ENCODE measurements at regions not wholly inside any gene's neighbourhood (a gene's known extent, or its start where the extent isn't known, plus 50 kb on each side); places are given as distances from the start of the nearest gene placed in this dataset.

- TF ChIP-seq CTCF (conservative IDR thresholded peaks at IDR 0.05; ENCODE audit: low read depth, low read length): no peak
- no peak overlapping the region for H2AFZ ChIP-seq (ENCODE audit: low read depth)
- no peaks in the 10 kb centered on the region for H3K4me1 ChIP-seq (ENCODE audit: low read depth, poor library complexity, severe bottlenecking)
- H3K36me3 ChIP-seq (ENCODE audit: insufficient read depth): no peaks in the 10 kb centered on the region
- no peak overlapping the region for H3K4me2 ChIP-seq
- H3K9ac ChIP-seq: no peak overlapping the region
- H3K4me3 ChIP-seq (IDR thresholded peaks at IDR 0.05; ENCODE audit: insufficient read depth, low read depth, low read length): no peak overlapping the region
- no peak overlapping the region for H3K27ac ChIP-seq
- H4K20me1 ChIP-seq (ENCODE audit: insufficient read depth): no peaks in the 10 kb centered on the region
- no peaks in the 10 kb centered on the region for H3K27me3 ChIP-seq (ENCODE audit: insufficient read depth, low read depth)
- H3K79me2 ChIP-seq (ENCODE audit: insufficient read depth, low read depth): no peaks in the 10 kb centered on the region
Measured at GRCh38 chr13:57862879-57863278, 231.3 kb downstream of the PCDH17 start.

GRCh38 chr13:57865600-57866294 lies 234.2 kb downstream of the PCDH17 start:
- Histone ChIP-seq H2AFZ (ENCODE audit: low read depth) (no peak overlapping the region), H3K27me3 (ENCODE audit: insufficient read depth, low read depth) (no peaks in the 10 kb centered on the region), H3K79me2 (ENCODE audit: insufficient read depth, low read depth) (no peaks in the 10 kb centered on the region), H3K27ac (no peak overlapping the region), H4K20me1 (ENCODE audit: insufficient read depth) (no peaks in the 10 kb centered on the region), H3K9ac (no peak overlapping the region), H3K4me1 (ENCODE audit: low read depth, poor library complexity, severe bottlenecking) (no peaks in the 10 kb centered on the region), H3K4me3 (IDR thresholded peaks at IDR 0.05; ENCODE audit: insufficient read depth, low read depth, low read length) (no peak overlapping the region), H3K36me3 (ENCODE audit: insufficient read depth) (no peaks in the 10 kb centered on the region), H3K4me2 (no peak overlapping the region)
- no peak for TF ChIP-seq CTCF (conservative IDR thresholded peaks at IDR 0.05; ENCODE audit: low read depth, low read length)

GRCh38 chr13:57874530-57874929 lies 243.0 kb downstream of the PCDH17 start:
- Histone ChIP-seq H3K4me1 (ENCODE audit: low read depth, poor library complexity, severe bottlenecking) (no peaks in the 10 kb centered on the region), H3K9ac (no peak overlapping the region), H3K27ac (no peak overlapping the region), H2AFZ (ENCODE audit: low read depth) (no peak overlapping the region), H4K20me1 (ENCODE audit: insufficient read depth) (no peaks in the 10 kb centered on the region), H3K4me2 (no peak overlapping the region), H3K36me3 (ENCODE audit: insufficient read depth) (no peaks in the 10 kb centered on the region), H3K79me2 (ENCODE audit: insufficient read depth, low read depth) (no peaks in the 10 kb centered on the region), H3K27me3 (ENCODE audit: insufficient read depth, low read depth) (no peaks in the 10 kb centered on the region), H3K4me3 (IDR thresholded peaks at IDR 0.05; ENCODE audit: insufficient read depth, low read depth, low read length) (no peak overlapping the region)
- no peak for TF ChIP-seq CTCF (conservative IDR thresholded peaks at IDR 0.05; ENCODE audit: low read depth, low read length)

- Histone ChIP-seq H4K20me1 (ENCODE audit: insufficient read depth) (no peaks in the 10 kb centered on the region), H3K36me3 (ENCODE audit: insufficient read depth) (no peaks in the 10 kb centered on the region), H3K4me3 (IDR thresholded peaks at IDR 0.05; ENCODE audit: insufficient read depth, low read depth, low read length) (no peak overlapping the region), H3K4me2 (no peak overlapping the region), H3K9ac (no peak overlapping the region), H3K27ac (no peak overlapping the region), H2AFZ (ENCODE audit: low read depth) (no peak overlapping the region), H3K27me3 (ENCODE audit: insufficient read depth, low read depth) (no peaks in the 10 kb centered on the region), H3K79me2 (ENCODE audit: insufficient read depth, low read depth) (no peaks in the 10 kb centered on the region), H3K4me1 (ENCODE audit: low read depth, poor library complexity, severe bottlenecking) (no peaks in the 10 kb centered on the region)
- no peak for TF ChIP-seq CTCF (conservative IDR thresholded peaks at IDR 0.05; ENCODE audit: low read depth, low read length)
Measured at GRCh38 chr13:57877601-57878000, 246.1 kb downstream of the PCDH17 start.
